ENCODE measurements at regions not wholly inside any gene's neighbourhood (a gene's known extent, or its start where the extent isn't known, plus 50 kb on each side); places are given as distances from the start of the nearest gene placed in this dataset.

DNA sequence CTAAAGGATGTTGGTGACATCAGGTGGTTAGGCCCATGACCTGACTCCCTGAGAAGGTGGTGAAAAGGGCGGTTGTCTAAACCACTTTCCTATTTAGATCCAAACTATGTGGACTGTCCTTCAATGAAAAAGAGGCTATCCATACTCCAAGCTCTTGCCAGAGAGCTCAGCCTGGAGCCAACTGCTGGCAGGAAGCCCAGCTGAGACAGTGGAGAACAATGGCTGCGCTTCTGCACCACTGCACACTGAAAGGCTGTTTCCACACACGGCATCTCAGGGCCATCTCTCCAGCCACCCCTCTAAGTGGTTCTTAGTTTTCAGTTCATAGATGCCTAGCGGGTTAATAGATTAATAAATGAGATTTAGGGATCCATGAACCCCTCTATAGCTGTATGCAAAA, 488.8 kb upstream of the ZMIZ1 start:
- Histone ChIP-seq H3K4me1 (ENCODE audit: insufficient read depth, low read length, poor library complexity, severe bottlenecking) (peaks cover 10% of the 10 kb centered on the region), H4K20me1 (ENCODE audit: insufficient read depth, low read length) (no peaks in the 10 kb centered on the region), H3K36me3 (ENCODE audit: insufficient read depth, low read length) (no peaks in the 10 kb centered on the region), H3K9me3 (ENCODE audit: low read length) (no peaks in the 10 kb centered on the region), H3K79me2 (ENCODE audit: insufficient read depth, low read depth, low read length) (no peaks in the 10 kb centered on the region), H2AFZ (ENCODE audit: low read length) (no peak overlapping the region), H3K27ac (ENCODE audit: low read depth, low read length, poor library complexity, severe bottlenecking) (no peak overlapping the region), H3K9me2 (ENCODE audit: insufficient read depth, low read length) (no peaks in the 10 kb centered on the region), H3K4me2 (ENCODE audit: low read length) (no peak overlapping the region), H3K4me3 (ENCODE audit: low read depth, low read length, poor library complexity, severe bottlenecking) (no peak overlapping the region)
- DNase-seq (ENCODE audit: low spot score): no peak
- CTCF ChIA-PET (ENCODE audit: unreplicated experiment): no interaction called here
- intact Hi-C loops (cut with micrococcal nuclease; ENCODE audit: unreplicated experiment): no loop called here
- TF ChIP-seq, protein P1, sequence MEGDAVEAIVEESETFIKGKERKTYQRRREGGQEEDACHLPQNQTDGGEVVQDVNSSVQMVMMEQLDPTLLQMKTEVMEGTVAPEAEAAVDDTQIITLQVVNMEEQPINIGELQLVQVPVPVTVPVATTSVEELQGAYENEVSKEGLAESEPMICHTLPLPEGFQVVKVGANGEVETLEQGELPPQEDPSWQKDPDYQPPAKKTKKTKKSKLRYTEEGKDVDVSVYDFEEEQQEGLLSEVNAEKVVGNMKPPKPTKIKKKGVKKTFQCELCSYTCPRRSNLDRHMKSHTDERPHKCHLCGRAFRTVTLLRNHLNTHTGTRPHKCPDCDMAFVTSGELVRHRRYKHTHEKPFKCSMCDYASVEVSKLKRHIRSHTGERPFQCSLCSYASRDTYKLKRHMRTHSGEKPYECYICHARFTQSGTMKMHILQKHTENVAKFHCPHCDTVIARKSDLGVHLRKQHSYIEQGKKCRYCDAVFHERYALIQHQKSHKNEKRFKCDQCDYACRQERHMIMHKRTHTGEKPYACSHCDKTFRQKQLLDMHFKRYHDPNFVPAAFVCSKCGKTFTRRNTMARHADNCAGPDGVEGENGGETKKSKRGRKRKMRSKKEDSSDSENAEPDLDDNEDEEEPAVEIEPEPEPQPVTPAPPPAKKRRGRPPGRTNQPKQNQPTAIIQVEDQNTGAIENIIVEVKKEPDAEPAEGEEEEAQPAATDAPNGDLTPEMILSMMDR (conservative IDR thresholded peaks at IDR 0.05; ENCODE audit: low read length): no peak
- TF ChIP-seq EZH2phosphoT487 (IDR thresholded peaks at IDR 0.05; ENCODE audit: borderline replicate concordance, low read depth, low read length): no peak
- POLR2A ChIA-PET: no interaction called here
- BruUV-seq (replicated peaks): no TSS peak

DNA sequence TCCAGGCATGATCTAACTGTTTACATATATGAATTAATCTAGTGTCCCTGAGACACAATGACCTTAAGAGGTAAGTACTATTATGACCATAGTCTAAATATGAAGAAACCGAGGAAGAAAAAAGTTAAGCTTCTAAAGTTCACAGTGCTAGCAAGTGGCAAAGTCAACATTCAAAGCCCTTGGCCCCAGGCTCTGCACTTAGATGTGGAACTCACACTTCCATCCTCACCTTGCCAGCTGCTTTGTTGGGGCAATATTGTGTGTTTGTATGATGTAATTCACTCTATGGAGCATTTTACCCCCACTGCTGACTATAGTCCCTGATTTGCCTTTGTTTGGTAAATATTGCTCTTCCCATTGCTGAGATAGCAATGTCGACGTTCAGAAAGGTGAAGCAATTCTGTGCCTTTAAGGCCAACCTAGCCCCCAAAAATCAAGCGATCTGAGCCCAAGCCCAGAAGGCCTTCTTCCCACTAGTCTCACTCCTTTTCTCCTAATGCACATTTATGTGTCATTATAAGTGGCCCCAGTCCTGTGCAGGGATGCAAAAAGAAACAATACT, 487.6 kb upstream of the ZMIZ1 start:
- Histone ChIP-seq H3K4me3 (ENCODE audit: low read depth, low read length, poor library complexity, severe bottlenecking) (no peak overlapping the region), H3K9me3 (ENCODE audit: low read length) (no peaks in the 10 kb centered on the region), H2AFZ (ENCODE audit: low read length) (no peak overlapping the region), H3K4me1 (ENCODE audit: insufficient read depth, low read length, poor library complexity, severe bottlenecking) (peaks cover 10% of the 10 kb centered on the region), H3K9me2 (ENCODE audit: insufficient read depth, low read length) (no peaks in the 10 kb centered on the region), H3K79me2 (ENCODE audit: insufficient read depth, low read depth, low read length) (no peaks in the 10 kb centered on the region), H3K4me2 (ENCODE audit: low read length) (no peak overlapping the region), H3K36me3 (ENCODE audit: insufficient read depth, low read length) (no peaks in the 10 kb centered on the region), H3K27ac (ENCODE audit: low read depth, low read length, poor library complexity, severe bottlenecking) (no peak overlapping the region), H4K20me1 (ENCODE audit: insufficient read depth, low read length) (no peaks in the 10 kb centered on the region)
- CTCF ChIA-PET (ENCODE audit: unreplicated experiment): no interaction called here
- TF ChIP-seq, protein P1 (conservative IDR thresholded peaks at IDR 0.05; ENCODE audit: low read length): no peak
- no peak for TF ChIP-seq EZH2phosphoT487 (IDR thresholded peaks at IDR 0.05; ENCODE audit: borderline replicate concordance, low read depth, low read length)
- DNase-seq (ENCODE audit: low spot score): no peak
- no TSS peak for BruUV-seq (replicated peaks)
- POLR2A ChIA-PET: interaction anchor here (0.6 kb wide), 1 partner anchor 24 kb away, joined by 3 read pairs; no protein-coding TSS in a partner anchor
- intact Hi-C loops (cut with micrococcal nuclease; ENCODE audit: unreplicated experiment): no loop called here

DNA sequence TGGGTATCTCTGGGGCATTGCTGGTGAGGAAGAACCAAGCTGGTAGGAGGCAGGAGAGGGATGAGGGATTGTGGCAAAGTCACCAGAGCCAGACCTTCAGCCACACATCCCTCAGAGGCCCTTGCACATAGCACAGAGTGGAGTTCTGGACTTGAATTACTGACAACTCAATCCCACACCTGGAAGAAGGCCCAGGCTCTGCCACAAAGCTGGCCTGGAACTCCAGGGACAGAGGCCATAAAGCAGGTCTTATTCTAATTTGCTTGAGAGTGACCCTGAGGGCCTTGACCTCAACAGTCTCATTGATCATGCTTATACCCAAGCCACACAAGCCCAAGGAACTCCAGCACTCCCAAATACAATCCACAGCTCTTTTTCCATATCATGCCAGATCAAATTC, 486.2 kb upstream of the ZMIZ1 start:
- no peak for DNase-seq (ENCODE audit: low spot score)
- Histone ChIP-seq H3K9me3 (ENCODE audit: low read length) (no peaks in the 10 kb centered on the region), H3K36me3 (ENCODE audit: insufficient read depth, low read length) (no peaks in the 10 kb centered on the region), H3K9me2 (ENCODE audit: insufficient read depth, low read length) (no peaks in the 10 kb centered on the region), H4K20me1 (ENCODE audit: insufficient read depth, low read length) (no peaks in the 10 kb centered on the region), H3K4me1 (ENCODE audit: insufficient read depth, low read length, poor library complexity, severe bottlenecking) (peaks cover 9% of the 10 kb centered on the region), H3K4me2 (ENCODE audit: low read length) (no peak overlapping the region), H2AFZ (ENCODE audit: low read length) (no peak overlapping the region), H3K79me2 (ENCODE audit: insufficient read depth, low read depth, low read length) (no peaks in the 10 kb centered on the region), H3K4me3 (ENCODE audit: low read depth, low read length, poor library complexity, severe bottlenecking) (no peak overlapping the region), H3K27ac (ENCODE audit: low read depth, low read length, poor library complexity, severe bottlenecking) (no peak overlapping the region)
- CTCF ChIA-PET (ENCODE audit: unreplicated experiment): no interaction called here
- TF ChIP-seq EZH2phosphoT487 (IDR thresholded peaks at IDR 0.05; ENCODE audit: borderline replicate concordance, low read depth, low read length): no peak
- no TSS peak for BruUV-seq (replicated peaks)
- intact Hi-C loops (cut with micrococcal nuclease; ENCODE audit: unreplicated experiment): no loop called here
- POLR2A ChIA-PET: interaction anchor here (0.9 kb wide), 1 partner anchor 36 kb away, joined by 3 read pairs; no protein-coding TSS in a partner anchor

Data from OCI-LY7 (cell line).